CD8-positive, alpha-beta memory T cell (primary cell): ENCODE measurements at regions not wholly inside any gene's neighbourhood (a gene's known extent, or its start where the extent isn't known, plus 50 kb on each side); places are given as distances from the start of the nearest gene placed in this dataset.

Source experiments
- CTCF ChIA-PET: fragments of 350-600 bp; sonication (Branson Sonifier 250); formaldehyde crosslinking; loops from one replicate; lab custom pipeline; 2021; ENCODE audit warnings: antibody characterized with exemption; lab: Charles Lee
- POLR2A ChIA-PET: fragments of 350-600 bp; sonication (Branson Sonifier 250); formaldehyde crosslinking; loops from one replicate; lab custom pipeline; 2021; ENCODE audit warnings: antibody characterized with exemption; lab: Charles Lee
- DNase-seq, 5 donors: peaks; one replicate each; pipeline versions ENCODE4 v3.0.0 to v3.0.0-alpha.2; 2020 to 2022; ENCODE audit warnings: mixed read lengths in 1 of 5
- H3K27ac ChIP-seq: one replicate; pipeline ENCODE4 v1.7.0; 2013; ENCODE audit warnings: low read depth, mild to moderate bottlenecking, low read length, moderate library complexity
- H3K27me3 ChIP-seq: 2 replicates; pipeline ENCODE4 v1.7.0; 2013; ENCODE audit warnings: low read length, mild to moderate bottlenecking; ENCODE audit not compliant: insufficient read depth, poor library complexity, severe bottlenecking
- H3K36me3 ChIP-seq: 2 replicates; pipeline ENCODE4 v1.7.0; 2013; ENCODE audit warnings: mild to moderate bottlenecking, low read length, moderate library complexity; ENCODE audit not compliant: insufficient read depth
- H3K4me1 ChIP-seq: 2 replicates; pipeline ENCODE4 v1.7.0; 2013; ENCODE audit warnings: mild to moderate bottlenecking, low read length, moderate library complexity; ENCODE audit not compliant: insufficient read depth
- H3K4me3 ChIP-seq: 2 replicates; pipeline ENCODE4 v1.7.0; 2013; ENCODE audit warnings: mild to moderate bottlenecking, low read length
- H3K9me3 ChIP-seq: 2 replicates; pipeline ENCODE4 v1.7.0; 2013; ENCODE audit warnings: mild to moderate bottlenecking, low read length
- H3K27ac Mint-ChIP-seq, 8 donors: one replicate each; pipeline ENCODE4 v1.8.0; 2020 to 2021; ENCODE audit warnings: mixed read lengths in 8 of 8, mild to moderate bottlenecking in 6 of 8, inconsistent platforms in 3 of 8, moderate library complexity in 3 of 8
- H3K27me3 Mint-ChIP-seq, 2 donors: one replicate each; pipeline ENCODE4 v1.8.0; 2020 to 2021; ENCODE audit warnings: mixed read lengths in 2 of 2, mild to moderate bottlenecking in 1 of 2, moderate library complexity in 1 of 2
- H3K36me3 Mint-ChIP-seq, 3 donors: one replicate each; pipeline ENCODE4 v1.8.0; 2020 to 2021; ENCODE audit warnings: mixed read lengths in 3 of 3, inconsistent platforms in 1 of 3, mild to moderate bottlenecking in 1 of 3
- H3K4me1 Mint-ChIP-seq, 3 donors: one replicate each; pipeline ENCODE4 v1.8.0; 2020 to 2021; ENCODE audit warnings: mixed read lengths in 3 of 3, inconsistent platforms in 1 of 3, mild to moderate bottlenecking in 1 of 3
- H3K4me3 Mint-ChIP-seq, 7 donors: one replicate each; pipeline ENCODE4 v1.8.0; 2020 to 2021; ENCODE audit warnings: mixed read lengths in 7 of 7, mild to moderate bottlenecking in 6 of 7, moderate library complexity in 4 of 7, inconsistent platforms in 2 of 7
- H3K9me3 Mint-ChIP-seq, 5 donors: one replicate each; pipeline ENCODE4 v1.8.0; 2020 to 2022; ENCODE audit warnings: mixed read lengths in 5 of 5, mild to moderate bottlenecking in 3 of 5, moderate library complexity in 2 of 5, inconsistent platforms in 1 of 5

GRCh38 chr9:82604947-82605656 is 457.8 kb downstream of the RASEF start:
- H3K27ac Mint-ChIP-seq: no peak overlapping the region
- Histone ChIP-seq H3K4me3 (no peak overlapping the region), H3K9me3 (no peaks in the 10 kb centered on the region), H3K4me1 (no peaks in the 10 kb centered on the region), H3K27ac (no peak overlapping the region), H3K27me3 (no peaks in the 10 kb centered on the region), H3K36me3 (no peaks in the 10 kb centered on the region)
- H3K4me3 Mint-ChIP-seq: no peak overlapping the region
- POLR2A ChIA-PET: no interaction called here
- no peaks in the 10 kb centered on the region for H3K36me3 Mint-ChIP-seq
- no peaks in the 10 kb centered on the region for H3K4me1 Mint-ChIP-seq
- CTCF ChIA-PET: no interaction called here
- H3K9me3 Mint-ChIP-seq: peaks cover 0 to 7% (median 2%) of the 10 kb centered on the region in 5 donors
- H3K27me3 Mint-ChIP-seq: no peaks in the 10 kb centered on the region
- DNase-seq: no peak

GRCh38 chr9:82605657-82606031 is 457.3 kb downstream of the RASEF start:
- Mint-ChIP-seq H3K4me1 (no peaks in the 10 kb centered on the region), H3K9me3 (peaks cover 0 to 10% (median 2%) of the 10 kb centered on the region in 5 donors)
- CTCF ChIA-PET: no interaction called here

GRCh38 chr9:82606071-82606470 is 456.9 kb downstream of the RASEF start:
- peaks cover 0 to 14% (median 2%) of the 10 kb centered on the region in 5 donors for H3K9me3 Mint-ChIP-seq
- no peaks in the 10 kb centered on the region for H3K4me1 ChIP-seq
- no peaks in the 10 kb centered on the region for H3K27me3 Mint-ChIP-seq
- no peaks in the 10 kb centered on the region for H3K36me3 Mint-ChIP-seq
- ChIA-PET POLR2A (no interaction called here), CTCF (interaction anchor here (0.6 kb wide), 1 partner anchor 149 kb away, joined by 3 read pairs; no protein-coding TSS in a partner anchor)
- H3K27ac Mint-ChIP-seq: no peak overlapping the region
- H3K36me3 ChIP-seq: no peaks in the 10 kb centered on the region
- H3K27me3 ChIP-seq: no peaks in the 10 kb centered on the region
- no peaks in the 10 kb centered on the region for H3K9me3 ChIP-seq
- H3K4me3 ChIP-seq: no peak overlapping the region
- no peaks in the 10 kb centered on the region for H3K4me1 Mint-ChIP-seq
- H3K4me3 Mint-ChIP-seq: no peak overlapping the region
- DNase-seq: no peak
- H3K27ac ChIP-seq: no peak overlapping the region

More at GRCh38 chr9:82605657-82606031, 457.3 kb downstream of the RASEF start:
- Histone ChIP-seq H3K9me3 (no peaks in the 10 kb centered on the region), H3K4me3 (no peak overlapping the region), H3K36me3 (no peaks in the 10 kb centered on the region), H3K4me1 (no peaks in the 10 kb centered on the region), H3K27ac (no peak overlapping the region), H3K27me3 (no peaks in the 10 kb centered on the region)
- H3K27me3 Mint-ChIP-seq: no peaks in the 10 kb centered on the region
- no peaks in the 10 kb centered on the region for H3K36me3 Mint-ChIP-seq
- POLR2A ChIA-PET: no interaction called here
- H3K27ac Mint-ChIP-seq: no peak overlapping the region
- no peak overlapping the region for H3K4me3 Mint-ChIP-seq
- DNase-seq: no peak

- Histone ChIP-seq H3K27me3 (no peaks in the 10 kb centered on the region), H3K4me1 (no peaks in the 10 kb centered on the region), H3K4me3 (no peak overlapping the region), H3K27ac (no peak overlapping the region), H3K9me3 (no peaks in the 10 kb centered on the region), H3K36me3 (no peaks in the 10 kb centered on the region)
- no peak for DNase-seq
- H3K36me3 Mint-ChIP-seq: no peaks in the 10 kb centered on the region
- peaks cover 0 to 15% (median 0%) of the 10 kb centered on the region in 5 donors for H3K9me3 Mint-ChIP-seq
- H3K27me3 Mint-ChIP-seq: no peaks in the 10 kb centered on the region
- no peak overlapping the region for H3K27ac Mint-ChIP-seq
- no peak overlapping the region for H3K4me3 Mint-ChIP-seq
- no peaks in the 10 kb centered on the region for H3K4me1 Mint-ChIP-seq
- ChIA-PET CTCF (interaction anchor here (0.6 to 1.9 kb wide), 2 partner anchors 11 to 150 kb away, joined by 3 to 4 read pairs; no protein-coding TSS in a partner anchor), POLR2A (no interaction called here)
Measured at GRCh38 chr9:82606492-82607382, 456.2 kb downstream of the RASEF start.

- H3K9me3 Mint-ChIP-seq: peaks cover 0 to 15% (median 2%) of the 10 kb centered on the region in 5 donors
- no peaks in the 10 kb centered on the region for H3K27me3 Mint-ChIP-seq
- H3K27ac ChIP-seq: no peak overlapping the region
- POLR2A ChIA-PET: no interaction called here
- H3K4me3 Mint-ChIP-seq: no peak overlapping the region
- no peak overlapping the region for H3K4me3 ChIP-seq
- no peaks in the 10 kb centered on the region for H3K27me3 ChIP-seq
- no peaks in the 10 kb centered on the region for H3K9me3 ChIP-seq
- no peak overlapping the region for H3K27ac Mint-ChIP-seq
- no peaks in the 10 kb centered on the region for H3K4me1 ChIP-seq
- H3K36me3 Mint-ChIP-seq: no peaks in the 10 kb centered on the region
- CTCF ChIA-PET: interaction anchor here (1.9 kb wide), 1 partner anchor 9 kb away, joined by 4 read pairs; no protein-coding TSS in a partner anchor
- H3K36me3 ChIP-seq: no peaks in the 10 kb centered on the region
- no peak for DNase-seq
- no peaks in the 10 kb centered on the region for H3K4me1 Mint-ChIP-seq
Measured at GRCh38 chr9:82608487-82608886, 454.5 kb downstream of the RASEF start.

- H3K36me3 Mint-ChIP-seq: no peaks in the 10 kb centered on the region
- no peaks in the 10 kb centered on the region for H3K27me3 Mint-ChIP-seq
- no peaks in the 10 kb centered on the region for H3K4me1 Mint-ChIP-seq
- H3K4me1 ChIP-seq: no peaks in the 10 kb centered on the region
- H3K27ac ChIP-seq: no peak overlapping the region
- H3K9me3 Mint-ChIP-seq: peaks cover 2 to 26% (median 4%) of the 10 kb centered on the region in 5 donors
- H3K4me3 ChIP-seq: no peak overlapping the region
- no peak for DNase-seq
- no peak overlapping the region for H3K27ac Mint-ChIP-seq
- H3K36me3 ChIP-seq: no peaks in the 10 kb centered on the region
- H3K9me3 ChIP-seq: no peaks in the 10 kb centered on the region
- no peaks in the 10 kb centered on the region for H3K27me3 ChIP-seq
- ChIA-PET CTCF (no interaction called here), POLR2A (no interaction called here)
- H3K4me3 Mint-ChIP-seq: no peak overlapping the region
Measured at GRCh38 chr9:82612942-82613341, 450.0 kb downstream of the RASEF start.

- Histone ChIP-seq H3K4me1 (no peaks in the 10 kb centered on the region), H3K27ac (no peak overlapping the region), H3K4me3 (no peak overlapping the region), H3K9me3 (no peaks in the 10 kb centered on the region), H3K36me3 (no peaks in the 10 kb centered on the region), H3K27me3 (no peaks in the 10 kb centered on the region)
- ChIA-PET POLR2A (no interaction called here), CTCF (no interaction called here)
- Mint-ChIP-seq H3K9me3 (peaks cover 2 to 30% (median 5%) of the 10 kb centered on the region in 5 donors), H3K4me3 (no peak overlapping the region), H3K36me3 (no peaks in the 10 kb centered on the region), H3K27ac (no peak overlapping the region), H3K27me3 (no peaks in the 10 kb centered on the region), H3K4me1 (no peaks in the 10 kb centered on the region)
- DNase-seq: no peak
Measured at GRCh38 chr9:82613498-82613897, 449.4 kb downstream of the RASEF start.

GRCh38 chr9:82616545-82616944 is 446.4 kb downstream of the RASEF start:
- Mint-ChIP-seq H3K9me3 (peaks cover 2 to 35% (median 13%) of the 10 kb centered on the region in 5 donors), H3K36me3 (no peaks in the 10 kb centered on the region), H3K4me3 (no peak overlapping the region), H3K27me3 (no peaks in the 10 kb centered on the region), H3K27ac (no peak overlapping the region), H3K4me1 (no peaks in the 10 kb centered on the region)
- Histone ChIP-seq H3K4me1 (no peaks in the 10 kb centered on the region), H3K9me3 (no peaks in the 10 kb centered on the region), H3K27me3 (no peaks in the 10 kb centered on the region), H3K4me3 (no peak overlapping the region), H3K27ac (no peak overlapping the region), H3K36me3 (no peaks in the 10 kb centered on the region)
- ChIA-PET POLR2A (no interaction called here), CTCF (no interaction called here)
- DNase-seq: no peak
